Lower leg skin (tissue), 3 donors: ENCODE measurements at regions not wholly inside any gene's neighbourhood (a gene's known extent, or its start where the extent isn't known, plus 50 kb on each side); places are given as distances from the start of the nearest gene placed in this dataset.

Source experiments
- POLR2A ChIP-seq, 2 donors: fragments of 450-650 bp; IDR thresholded peaks; one replicate each; pipeline ENCODE4 v1.6.1; 2016 to 2017; ENCODE audit warnings: antibody characterized with exemption in 2 of 2, mild to moderate bottlenecking in 1 of 2, moderate library complexity in 1 of 2
- TF ChIP-seq, protein P1 (sequence below), 3 donors: fragments of 450-650 bp; IDR thresholded peaks; one replicate each; pipeline ENCODE4 v1.5.1; 2016; ENCODE audit warnings: antibody characterized with exemption in 3 of 3, mild to moderate bottlenecking in 3 of 3, moderate library complexity in 2 of 3

DNA sequence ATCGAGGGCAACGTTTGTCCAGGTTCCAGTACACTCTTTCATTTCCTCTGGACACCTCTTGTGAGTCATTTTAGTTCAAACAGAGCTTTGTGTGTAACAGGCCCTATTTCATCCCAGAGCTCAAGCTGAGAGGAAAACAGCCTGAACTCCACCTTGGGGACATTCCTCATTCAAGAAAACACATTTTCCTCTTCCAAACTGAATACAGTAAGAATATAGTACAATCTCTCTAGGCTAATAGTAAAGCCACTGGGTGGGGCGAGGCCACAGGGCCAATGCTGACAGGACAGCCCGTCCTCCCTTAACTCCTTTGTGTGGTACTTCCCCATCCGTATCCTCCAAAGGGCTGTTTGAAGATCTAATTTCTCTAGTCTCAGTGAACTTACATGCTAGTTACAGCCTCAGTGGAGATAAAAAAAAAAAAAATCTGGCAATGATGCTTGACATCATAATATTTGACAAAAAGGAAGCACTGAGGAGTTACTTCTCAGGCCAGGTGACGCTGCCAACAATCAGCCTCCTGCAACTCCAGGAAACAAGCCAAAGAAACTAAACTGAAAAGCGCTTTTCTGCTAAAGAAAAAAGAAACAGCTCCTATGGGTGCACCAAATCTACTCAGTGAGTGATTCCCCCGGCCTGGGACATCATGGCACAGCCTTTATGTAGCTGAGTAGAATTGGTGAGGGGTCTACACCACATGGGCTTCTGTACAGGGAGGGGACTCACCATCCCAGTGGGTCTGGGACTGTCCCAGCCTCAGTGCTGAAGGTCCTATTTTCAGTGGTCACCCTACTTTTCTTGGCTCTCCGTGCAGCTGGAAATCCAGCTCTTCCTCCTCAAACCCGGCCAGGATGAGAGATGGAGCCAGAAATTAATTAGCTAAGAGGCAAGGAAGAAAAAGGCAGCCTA is 238.2 kb upstream of the NEBL start:
- TF ChIP-seq, protein P1, sequence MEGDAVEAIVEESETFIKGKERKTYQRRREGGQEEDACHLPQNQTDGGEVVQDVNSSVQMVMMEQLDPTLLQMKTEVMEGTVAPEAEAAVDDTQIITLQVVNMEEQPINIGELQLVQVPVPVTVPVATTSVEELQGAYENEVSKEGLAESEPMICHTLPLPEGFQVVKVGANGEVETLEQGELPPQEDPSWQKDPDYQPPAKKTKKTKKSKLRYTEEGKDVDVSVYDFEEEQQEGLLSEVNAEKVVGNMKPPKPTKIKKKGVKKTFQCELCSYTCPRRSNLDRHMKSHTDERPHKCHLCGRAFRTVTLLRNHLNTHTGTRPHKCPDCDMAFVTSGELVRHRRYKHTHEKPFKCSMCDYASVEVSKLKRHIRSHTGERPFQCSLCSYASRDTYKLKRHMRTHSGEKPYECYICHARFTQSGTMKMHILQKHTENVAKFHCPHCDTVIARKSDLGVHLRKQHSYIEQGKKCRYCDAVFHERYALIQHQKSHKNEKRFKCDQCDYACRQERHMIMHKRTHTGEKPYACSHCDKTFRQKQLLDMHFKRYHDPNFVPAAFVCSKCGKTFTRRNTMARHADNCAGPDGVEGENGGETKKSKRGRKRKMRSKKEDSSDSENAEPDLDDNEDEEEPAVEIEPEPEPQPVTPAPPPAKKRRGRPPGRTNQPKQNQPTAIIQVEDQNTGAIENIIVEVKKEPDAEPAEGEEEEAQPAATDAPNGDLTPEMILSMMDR (IDR thresholded peaks at IDR 0.05) = no peak
- no peak for TF ChIP-seq POLR2A (IDR thresholded peaks at IDR 0.05)
